CD4-positive, alpha-beta T cell treated with Interferon alpha-2 for 1 hour (primary cell): ENCODE measurements at regions not wholly inside any gene's neighbourhood (a gene's known extent, or its start where the extent isn't known, plus 50 kb on each side); places are given as distances from the start of the nearest gene placed in this dataset.

Source experiments
- DNase-seq, 2 donors: peaks; one replicate each; pipeline ENCODE4 v3.0.0-alpha.2; 2020 to 2022

GRCh38 chr4:15340902-15341732 lies 86.7 kb upstream of the C1QTNF7 start:
- DNase-seq, result no peak

GRCh38 chr4:15341733-15342300 lies 86.0 kb upstream of the C1QTNF7 start:
- DNase-seq, result no peak

GRCh38 chr4:15343000-15343399 lies 84.8 kb upstream of the C1QTNF7 start:
- DNase-seq, result no peak

GRCh38 chr4:15343581-15343980 lies 84.3 kb upstream of the C1QTNF7 start:
- DNase-seq, result no peak

GRCh38 chr4:15344041-15344440 lies 83.8 kb upstream of the C1QTNF7 start:
- DNase-seq, result no peak

- no peak for DNase-seq
These were observed 82.7 kb upstream of the C1QTNF7 start for GRCh38 chr4:15345134-15345533.

- no peak for DNase-seq
These were observed 79.6 kb upstream of the C1QTNF7 start for GRCh38 chr4:15348236-15348635.

GRCh38 chr4:15348695-15349094 lies 79.1 kb upstream of the C1QTNF7 start:
- no peak for DNase-seq

GRCh38 chr4:15349531-15349935 lies 78.3 kb upstream of the C1QTNF7 start:
- DNase-seq, result no peak

GRCh38 chr4:15349965-15350364 lies 77.9 kb upstream of the C1QTNF7 start:
- no peak for DNase-seq

- no peak for DNase-seq
These were observed 75.3 kb upstream of the C1QTNF7 start for GRCh38 chr4:15352524-15352923.

- DNase-seq, result no peak
These were observed 74.6 kb upstream of the C1QTNF7 start for GRCh38 chr4:15353207-15353606.

GRCh38 chr4:15354371-15355297 lies 73.2 kb upstream of the C1QTNF7 start:
- DNase-seq, result no peak

GRCh38 chr4:15361529-15361928 lies 66.3 kb upstream of the C1QTNF7 start:
- DNase-seq, result no peak

GRCh38 chr4:15362541-15362940 lies 65.3 kb upstream of the C1QTNF7 start:
- no peak for DNase-seq

- DNase-seq, result no peak
These were observed 63.6 kb upstream of the C1QTNF7 start for GRCh38 chr4:15364183-15364582.

- DNase-seq, result no peak
These were observed 62.2 kb upstream of the C1QTNF7 start for GRCh38 chr4:15365641-15366040.

GRCh38 chr4:15366721-15367120 lies 61.1 kb upstream of the C1QTNF7 start:
- DNase-seq, result no peak

- DNase-seq, result no peak
These were observed 59.0 kb upstream of the C1QTNF7 start for GRCh38 chr4:15368856-15369255.

GRCh38 chr4:15370296-15370695 lies 57.5 kb upstream of the C1QTNF7 start:
- no peak for DNase-seq

- DNase-seq, result no peak
These were observed 54.5 kb upstream of the C1QTNF7 start for GRCh38 chr4:15373363-15373762.

- no peak for DNase-seq
These were observed 53.2 kb upstream of the C1QTNF7 start for GRCh38 chr4:15374656-15375055.

- no peak for DNase-seq
These were observed 52.2 kb upstream of the C1QTNF7 start for GRCh38 chr4:15375667-15376066.

GRCh38 chr4:15376145-15376544 lies 51.7 kb upstream of the C1QTNF7 start:
- no peak for DNase-seq
